Lower lobe of right lung (tissue), 2 donors: ENCODE measurements at regions not wholly inside any gene's neighbourhood (a gene's known extent, or its start where the extent isn't known, plus 50 kb on each side); places are given as distances from the start of the nearest gene placed in this dataset.

Source experiments
- ATAC-seq, 2 donors: fragments of 200-7000 bp; cut with Tn5 transposase; one replicate each; pipeline ENCODE4 v1.9.1; 2020 to 2022; ENCODE audit warnings: mild to moderate bottlenecking in 2 of 2, moderate library complexity in 2 of 2
- DNase-seq: peaks from one replicate; pipeline ENCODE4 v3.0.0-alpha.2; 2020
- H3K27ac ChIP-seq: fragments of 200-600 bp; one replicate; pipeline ENCODE4 v1.8.0; 2022
- H3K27me3 ChIP-seq: fragments of 200-600 bp; one replicate; pipeline ENCODE4 v1.8.0; 2022; ENCODE audit warnings: low read depth
- H3K36me3 ChIP-seq: fragments of 200-600 bp; one replicate; pipeline ENCODE4 v1.8.0; 2022; ENCODE audit warnings: mild to moderate bottlenecking
- H3K4me1 ChIP-seq: fragments of 200-600 bp; one replicate; pipeline ENCODE4 v1.8.0; 2022
- H3K4me3 ChIP-seq: fragments of 200-600 bp; one replicate; pipeline ENCODE4 v1.8.0; 2022; ENCODE audit warnings: mild to moderate bottlenecking
- H3K9me3 ChIP-seq: fragments of 200-600 bp; one replicate; pipeline ENCODE4 v1.8.0; 2022
- intact Hi-C: fragments of 100-400 bp; cut with DNase I; formaldehyde crosslinking; loops from one replicate; pipeline ENCODE4 v1.11.0; 2022
- TF ChIP-seq, protein P1 (sequence below): fragments of 200-600 bp; IDR thresholded peaks from one replicate; pipeline ENCODE4 v1.8.0; 2022; ENCODE audit warnings: antibody characterized with exemption, mild to moderate bottlenecking
- donor health status: DM: no; HTN: yes; CAD: no; lungs with severe emphysema.

GRCh38 chr3:74443102-74443501, 171.4 kb downstream of the CNTN3 start:
- no peak for ATAC-seq
- intact Hi-C loops, result no loop called here
- no peak for DNase-seq

DNA sequence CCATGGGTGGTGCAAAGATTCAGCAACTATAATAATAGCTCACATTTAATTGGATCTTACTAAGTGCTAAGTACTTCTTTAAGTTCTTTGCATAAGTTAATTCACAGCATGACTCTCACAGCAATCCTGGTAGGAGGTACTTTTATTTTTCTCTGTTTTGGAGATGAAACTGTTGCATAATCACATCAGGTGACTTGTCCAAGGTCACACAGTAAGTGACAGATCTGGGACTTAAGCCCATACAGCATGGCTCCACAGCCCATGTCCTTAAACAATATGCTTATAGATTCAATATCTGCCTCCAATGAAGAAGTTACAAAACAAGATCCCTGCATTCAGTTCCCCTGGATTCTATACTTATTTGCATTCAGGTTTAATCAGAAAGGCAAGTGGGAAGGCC, 171.8 kb downstream of the CNTN3 start:
- no peak overlapping the region for H3K4me3 ChIP-seq
- TF ChIP-seq, protein P1, sequence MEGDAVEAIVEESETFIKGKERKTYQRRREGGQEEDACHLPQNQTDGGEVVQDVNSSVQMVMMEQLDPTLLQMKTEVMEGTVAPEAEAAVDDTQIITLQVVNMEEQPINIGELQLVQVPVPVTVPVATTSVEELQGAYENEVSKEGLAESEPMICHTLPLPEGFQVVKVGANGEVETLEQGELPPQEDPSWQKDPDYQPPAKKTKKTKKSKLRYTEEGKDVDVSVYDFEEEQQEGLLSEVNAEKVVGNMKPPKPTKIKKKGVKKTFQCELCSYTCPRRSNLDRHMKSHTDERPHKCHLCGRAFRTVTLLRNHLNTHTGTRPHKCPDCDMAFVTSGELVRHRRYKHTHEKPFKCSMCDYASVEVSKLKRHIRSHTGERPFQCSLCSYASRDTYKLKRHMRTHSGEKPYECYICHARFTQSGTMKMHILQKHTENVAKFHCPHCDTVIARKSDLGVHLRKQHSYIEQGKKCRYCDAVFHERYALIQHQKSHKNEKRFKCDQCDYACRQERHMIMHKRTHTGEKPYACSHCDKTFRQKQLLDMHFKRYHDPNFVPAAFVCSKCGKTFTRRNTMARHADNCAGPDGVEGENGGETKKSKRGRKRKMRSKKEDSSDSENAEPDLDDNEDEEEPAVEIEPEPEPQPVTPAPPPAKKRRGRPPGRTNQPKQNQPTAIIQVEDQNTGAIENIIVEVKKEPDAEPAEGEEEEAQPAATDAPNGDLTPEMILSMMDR, result no peak
- no peak overlapping the region for H3K27ac ChIP-seq
- no peak for DNase-seq
- H3K27me3 ChIP-seq, result no peaks in the 10 kb centered on the region
- intact Hi-C loops, result no loop called here
- no peaks in the 10 kb centered on the region for H3K36me3 ChIP-seq
- no peak for ATAC-seq
- H3K4me1 ChIP-seq, result no peaks in the 10 kb centered on the region
- H3K9me3 ChIP-seq, result no peaks in the 10 kb centered on the region

More at GRCh38 chr3:74443102-74443501, 171.4 kb downstream of the CNTN3 start:
- Histone ChIP-seq H3K4me1 (no peaks in the 10 kb centered on the region), H3K27ac (no peak overlapping the region), H3K4me3 (no peak overlapping the region), H3K9me3 (no peaks in the 10 kb centered on the region), H3K27me3 (no peaks in the 10 kb centered on the region), H3K36me3 (no peaks in the 10 kb centered on the region)
- TF ChIP-seq, protein P1, result no peak

GRCh38 chr3:74442068-74442467, 172.4 kb downstream of the CNTN3 start:
- no peak for ATAC-seq
- Histone ChIP-seq H3K27me3 (no peaks in the 10 kb centered on the region), H3K9me3 (no peaks in the 10 kb centered on the region), H3K4me3 (no peak overlapping the region), H3K4me1 (no peaks in the 10 kb centered on the region), H3K36me3 (no peaks in the 10 kb centered on the region), H3K27ac (no peak overlapping the region)
- TF ChIP-seq, protein P1, result no peak
- no peak for DNase-seq
- intact Hi-C loops, result no loop called here

- intact Hi-C loops, result no loop called here
- Histone ChIP-seq H3K27ac (no peak overlapping the region), H3K9me3 (no peaks in the 10 kb centered on the region), H3K4me1 (no peaks in the 10 kb centered on the region), H3K27me3 (no peaks in the 10 kb centered on the region), H3K36me3 (no peaks in the 10 kb centered on the region), H3K4me3 (no peak overlapping the region)
- TF ChIP-seq, protein P1, result no peak
- DNase-seq, result no peak
- ATAC-seq, result no peak
These were observed 178.3 kb downstream of the CNTN3 start for GRCh38 chr3:74436184-74436583.

- no peak overlapping the region for H3K4me3 ChIP-seq
- H3K36me3 ChIP-seq, result no peaks in the 10 kb centered on the region
- ATAC-seq, result no peak
- no peaks in the 10 kb centered on the region for H3K27me3 ChIP-seq
- H3K4me1 ChIP-seq, result no peaks in the 10 kb centered on the region
- TF ChIP-seq, protein P1, result no peak
- no peak overlapping the region for H3K27ac ChIP-seq
- no peaks in the 10 kb centered on the region for H3K9me3 ChIP-seq
- intact Hi-C loops, result no loop called here
- DNase-seq, result no peak
These were observed 178.8 kb downstream of the CNTN3 start for GRCh38 chr3:74435631-74436030.

DNA sequence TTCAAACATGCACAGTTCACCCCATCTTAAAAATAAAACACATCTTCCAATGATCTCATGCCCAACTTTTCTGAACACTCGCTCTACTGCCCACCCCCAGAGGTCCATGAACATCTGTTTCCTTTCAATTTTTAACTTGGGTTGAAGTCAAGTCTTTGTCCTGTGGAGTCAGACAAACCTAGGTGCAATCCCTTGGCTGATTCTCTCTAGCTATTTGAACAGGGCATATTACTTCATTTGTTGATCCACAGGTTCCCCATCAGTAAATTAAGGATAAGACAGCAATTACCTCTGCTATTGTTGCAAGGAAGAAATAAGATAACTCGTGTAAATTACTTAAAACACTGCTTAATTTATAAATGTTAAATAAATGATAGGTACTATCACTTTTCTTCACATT, 180.1 kb downstream of the CNTN3 start:
- H3K4me3 ChIP-seq, result no peak overlapping the region
- H3K36me3 ChIP-seq, result no peaks in the 10 kb centered on the region
- ATAC-seq (no peak), DNase-seq (no peak)
- intact Hi-C loops, result no loop called here
- H3K27me3 ChIP-seq, result no peaks in the 10 kb centered on the region
- TF ChIP-seq, protein P1, result no peak
- no peaks in the 10 kb centered on the region for H3K4me1 ChIP-seq
- no peak overlapping the region for H3K27ac ChIP-seq
- H3K9me3 ChIP-seq, result no peaks in the 10 kb centered on the region
